ENCODE measurements at regions not wholly inside any gene's neighbourhood (a gene's known extent, or its start where the extent isn't known, plus 50 kb on each side); places are given as distances from the start of the nearest gene placed in this dataset.
"Not testable (repeated sequence)": the region's sequence is repeated elsewhere in the genome, so short reads cannot be mapped to it uniquely, and the experiment has no call there.

DNA sequence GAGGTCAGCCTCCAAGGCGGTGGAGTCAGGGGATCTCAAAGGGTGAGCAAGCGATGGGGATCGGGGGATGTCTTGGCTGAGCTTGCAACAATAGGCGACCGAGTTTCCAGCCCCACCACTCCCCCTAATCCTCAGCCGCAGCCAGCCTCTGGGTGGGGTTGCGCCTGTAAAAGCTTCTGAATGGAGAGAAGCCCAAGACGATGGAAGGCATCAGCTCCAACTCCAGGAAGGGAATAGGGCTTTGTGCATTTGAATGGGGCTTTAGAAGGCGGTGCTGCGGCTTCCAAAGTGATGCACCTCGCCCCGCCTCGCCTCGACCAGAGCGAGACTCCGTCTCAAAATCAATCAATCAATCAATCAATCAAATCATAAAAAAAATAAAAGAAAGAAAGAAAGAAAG lies 1946.4 kb upstream of the DEFB115 start:
- H3K9ac ChIP-seq (ENCODE audit: low read length in 3 of 3); H3K27me3 ChIP-seq (ENCODE audit: control insufficient read depth, insufficient read depth, low read length); H3K27ac ChIP-seq (ENCODE audit: low read depth in 2 of 2, low read length in 2 of 2); H3K4me3 ChIP-seq (ENCODE audit: low read length in 3 of 3); FAIRE-seq; intact Hi-C loops (cut with DNase I); H3K4me1 ChIP-seq (ENCODE audit: control insufficient read depth in 2 of 3, insufficient read depth in 2 of 3, low read depth in 1 of 3, low read length in 3 of 3); DNase-seq; H3K36me3 ChIP-seq (ENCODE audit: control insufficient read depth in 2 of 3, insufficient read depth in 3 of 3, low read length in 3 of 3); H3K9me3 ChIP-seq (ENCODE audit: control insufficient read depth in 2 of 3, insufficient read depth in 1 of 3, low read length in 3 of 3): not testable (repeated sequence)

DNA sequence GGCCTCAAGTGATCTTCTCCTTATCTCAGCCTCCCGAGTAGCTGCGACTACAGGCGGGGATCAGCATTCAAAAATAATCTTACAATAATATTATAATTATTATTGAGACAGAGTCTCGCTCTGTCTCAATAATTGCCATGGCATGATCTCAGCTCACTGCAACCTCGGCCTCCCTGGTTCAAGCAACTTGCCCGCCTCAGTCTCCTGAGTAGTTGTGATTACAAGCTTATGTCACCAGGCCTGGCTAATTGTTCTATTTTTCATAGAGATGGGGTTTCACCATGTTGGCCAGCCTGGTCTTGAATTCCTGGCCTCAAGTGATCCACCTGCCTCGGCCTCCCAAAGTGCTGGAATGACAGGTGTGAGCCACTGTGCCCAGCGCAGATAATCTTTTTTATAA lies 1944.8 kb upstream of the DEFB115 start:
- H3K9me3 ChIP-seq (ENCODE audit: control insufficient read depth in 2 of 3, insufficient read depth in 1 of 3, low read length in 3 of 3); H3K4me3 ChIP-seq (ENCODE audit: low read length in 3 of 3); FAIRE-seq; H3K27me3 ChIP-seq (ENCODE audit: control insufficient read depth, insufficient read depth, low read length); H3K27ac ChIP-seq (ENCODE audit: low read depth in 2 of 2, low read length in 2 of 2); H3K9ac ChIP-seq (ENCODE audit: low read length in 3 of 3); H3K4me1 ChIP-seq (ENCODE audit: control insufficient read depth in 2 of 3, insufficient read depth in 2 of 3, low read depth in 1 of 3, low read length in 3 of 3); DNase-seq; intact Hi-C loops (cut with DNase I); H3K36me3 ChIP-seq (ENCODE audit: control insufficient read depth in 2 of 3, insufficient read depth in 3 of 3, low read length in 3 of 3): not testable (repeated sequence)

DNA sequence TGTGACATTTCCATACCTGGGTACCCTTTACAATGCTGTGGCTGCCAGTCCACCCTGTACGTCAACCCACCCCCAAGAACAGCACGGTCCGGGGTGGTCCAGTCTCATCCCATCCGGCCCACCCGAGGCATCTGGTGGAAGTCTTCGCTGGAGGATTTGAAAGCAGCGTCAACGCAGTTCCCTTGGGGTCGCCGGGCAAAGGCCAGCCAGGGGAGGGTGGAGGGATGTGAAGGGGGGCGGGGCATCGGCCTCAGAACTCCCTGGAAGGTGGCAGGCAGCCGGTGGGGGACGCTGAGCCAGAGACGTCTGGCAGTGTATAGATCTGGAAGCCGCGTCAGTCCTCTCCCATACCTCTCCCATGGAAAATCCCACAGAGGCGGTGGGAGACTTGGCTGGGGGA lies 1944.0 kb upstream of the DEFB115 start:
- Histone ChIP-seq H3K9ac (ENCODE audit: low read length in 3 of 3) (no peak overlapping the region), H3K4me3 (ENCODE audit: low read length in 3 of 3) (no peak overlapping the region), H3K27ac (ENCODE audit: low read depth in 2 of 2, low read length in 2 of 2) (no peak overlapping the region), H3K4me1 (ENCODE audit: control insufficient read depth in 2 of 3, insufficient read depth in 2 of 3, low read depth in 1 of 3, low read length in 3 of 3) (no peaks in the 10 kb centered on the region), H3K27me3 (ENCODE audit: control insufficient read depth, insufficient read depth, low read length) (no peaks in the 10 kb centered on the region), H3K36me3 (ENCODE audit: control insufficient read depth in 2 of 3, insufficient read depth in 3 of 3, low read length in 3 of 3) (no peaks in the 10 kb centered on the region), H3K9me3 (ENCODE audit: control insufficient read depth in 2 of 3, insufficient read depth in 1 of 3, low read length in 3 of 3) (no peaks in the 10 kb centered on the region)
- TF ChIP-seq, protein P1, sequence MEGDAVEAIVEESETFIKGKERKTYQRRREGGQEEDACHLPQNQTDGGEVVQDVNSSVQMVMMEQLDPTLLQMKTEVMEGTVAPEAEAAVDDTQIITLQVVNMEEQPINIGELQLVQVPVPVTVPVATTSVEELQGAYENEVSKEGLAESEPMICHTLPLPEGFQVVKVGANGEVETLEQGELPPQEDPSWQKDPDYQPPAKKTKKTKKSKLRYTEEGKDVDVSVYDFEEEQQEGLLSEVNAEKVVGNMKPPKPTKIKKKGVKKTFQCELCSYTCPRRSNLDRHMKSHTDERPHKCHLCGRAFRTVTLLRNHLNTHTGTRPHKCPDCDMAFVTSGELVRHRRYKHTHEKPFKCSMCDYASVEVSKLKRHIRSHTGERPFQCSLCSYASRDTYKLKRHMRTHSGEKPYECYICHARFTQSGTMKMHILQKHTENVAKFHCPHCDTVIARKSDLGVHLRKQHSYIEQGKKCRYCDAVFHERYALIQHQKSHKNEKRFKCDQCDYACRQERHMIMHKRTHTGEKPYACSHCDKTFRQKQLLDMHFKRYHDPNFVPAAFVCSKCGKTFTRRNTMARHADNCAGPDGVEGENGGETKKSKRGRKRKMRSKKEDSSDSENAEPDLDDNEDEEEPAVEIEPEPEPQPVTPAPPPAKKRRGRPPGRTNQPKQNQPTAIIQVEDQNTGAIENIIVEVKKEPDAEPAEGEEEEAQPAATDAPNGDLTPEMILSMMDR (IDR thresholded peaks at IDR 0.05; ENCODE audit: borderline replicate concordance, extremely low read depth, insufficient read depth): no peak
- no peak for FAIRE-seq
- no peak for DNase-seq
- intact Hi-C loops (cut with DNase I): no loop called here

DNA sequence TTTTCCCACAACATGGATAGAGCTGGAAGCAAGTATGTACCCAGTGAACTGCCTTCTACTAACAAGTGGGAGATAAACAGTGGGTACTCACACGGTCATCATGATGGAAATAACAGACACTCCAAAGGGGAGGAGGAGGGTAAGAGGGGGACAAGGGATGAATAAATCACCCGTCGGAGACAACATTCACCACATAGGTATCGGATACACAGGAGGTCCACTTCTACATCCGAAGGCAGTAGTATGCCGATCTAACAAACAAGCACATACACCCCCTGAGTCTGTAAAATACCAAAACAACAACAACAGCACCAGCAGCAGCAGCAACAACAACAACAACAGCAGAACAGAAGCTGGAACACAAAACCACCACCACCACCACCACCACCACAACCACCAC lies 1943.2 kb upstream of the DEFB115 start:
- H3K9ac ChIP-seq (ENCODE audit: low read length in 3 of 3): no peak overlapping the region
- no peaks in the 10 kb centered on the region for H3K9me3 ChIP-seq (ENCODE audit: control insufficient read depth in 2 of 3, insufficient read depth in 1 of 3, low read length in 3 of 3)
- intact Hi-C loops (cut with DNase I): no loop called here
- no peak overlapping the region for H3K27ac ChIP-seq (ENCODE audit: low read depth in 2 of 2, low read length in 2 of 2)
- no peak for DNase-seq
- no peak for FAIRE-seq
- no peaks in the 10 kb centered on the region for H3K27me3 ChIP-seq (ENCODE audit: control insufficient read depth, insufficient read depth, low read length)
- H3K36me3 ChIP-seq (ENCODE audit: control insufficient read depth in 2 of 3, insufficient read depth in 3 of 3, low read length in 3 of 3): no peaks in the 10 kb centered on the region
- TF ChIP-seq, protein P1 (IDR thresholded peaks at IDR 0.05; ENCODE audit: borderline replicate concordance, extremely low read depth, insufficient read depth): no peak
- no peak overlapping the region for H3K4me3 ChIP-seq (ENCODE audit: low read length in 3 of 3)
- H3K4me1 ChIP-seq (ENCODE audit: control insufficient read depth in 2 of 3, insufficient read depth in 2 of 3, low read depth in 1 of 3, low read length in 3 of 3): no peaks in the 10 kb centered on the region

Data from kidney (tissue), 13 donors.